ENCODE measurements at regions not wholly inside any gene's neighbourhood (a gene's known extent, or its start where the extent isn't known, plus 50 kb on each side); places are given as distances from the start of the nearest gene placed in this dataset.

DNA sequence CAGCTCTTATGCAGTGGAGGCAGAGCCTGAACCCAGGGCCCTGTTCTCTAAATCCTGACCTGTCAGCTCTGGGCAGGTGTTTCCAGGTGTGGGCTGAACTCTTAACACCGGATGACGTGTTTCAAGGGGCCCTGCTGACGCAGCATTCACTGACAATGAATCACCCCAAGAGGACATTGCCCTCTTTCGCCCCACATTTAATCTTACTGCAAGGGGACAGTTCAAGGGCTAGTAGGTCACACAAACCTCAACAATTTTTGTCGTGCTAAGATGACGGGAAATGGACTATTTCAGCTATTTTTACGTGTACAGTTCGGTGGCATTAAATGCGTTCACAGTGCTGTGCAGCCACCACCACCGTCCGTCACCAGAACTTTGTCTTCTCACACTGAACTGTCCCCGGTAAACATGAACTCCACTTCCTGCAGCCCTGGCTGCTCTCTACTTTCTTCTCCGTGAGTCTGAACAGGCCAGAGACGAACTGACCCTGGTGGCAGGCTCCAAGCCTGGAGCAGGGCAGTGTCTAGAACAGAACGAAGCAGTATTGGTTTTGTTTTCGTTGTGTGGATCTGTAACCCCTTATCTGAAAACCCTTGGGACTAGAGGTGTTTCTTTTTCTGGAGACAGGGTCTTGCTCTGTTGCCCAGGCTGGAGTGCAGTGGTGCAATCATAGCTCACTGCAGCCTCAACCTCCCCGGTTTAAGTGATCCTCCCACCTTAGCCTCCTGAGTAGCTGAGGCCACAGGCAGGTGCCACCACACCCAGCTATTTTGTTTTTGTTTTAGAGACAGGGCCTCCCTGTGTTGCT, 88.4 kb upstream of the CIBAR2 start:
- Histone ChIP-seq H3K27me3 (no peaks in the 10 kb centered on the region), H3K27ac (no peak overlapping the region), H3K4me3 (no peak overlapping the region), H3K4me1 (peaks cover 12 to 32% of the 10 kb centered on the region in 2 donors), H3K36me3 (no peaks in the 10 kb centered on the region), H3K9me3 (no peaks in the 10 kb centered on the region)
- intact Hi-C loops (cut with DNase I; ENCODE audit: low total_unique reads): no loop called here
- TF ChIP-seq POLR2A (IDR thresholded peaks at IDR 0.05): no peak
- TF ChIP-seq, protein P1, sequence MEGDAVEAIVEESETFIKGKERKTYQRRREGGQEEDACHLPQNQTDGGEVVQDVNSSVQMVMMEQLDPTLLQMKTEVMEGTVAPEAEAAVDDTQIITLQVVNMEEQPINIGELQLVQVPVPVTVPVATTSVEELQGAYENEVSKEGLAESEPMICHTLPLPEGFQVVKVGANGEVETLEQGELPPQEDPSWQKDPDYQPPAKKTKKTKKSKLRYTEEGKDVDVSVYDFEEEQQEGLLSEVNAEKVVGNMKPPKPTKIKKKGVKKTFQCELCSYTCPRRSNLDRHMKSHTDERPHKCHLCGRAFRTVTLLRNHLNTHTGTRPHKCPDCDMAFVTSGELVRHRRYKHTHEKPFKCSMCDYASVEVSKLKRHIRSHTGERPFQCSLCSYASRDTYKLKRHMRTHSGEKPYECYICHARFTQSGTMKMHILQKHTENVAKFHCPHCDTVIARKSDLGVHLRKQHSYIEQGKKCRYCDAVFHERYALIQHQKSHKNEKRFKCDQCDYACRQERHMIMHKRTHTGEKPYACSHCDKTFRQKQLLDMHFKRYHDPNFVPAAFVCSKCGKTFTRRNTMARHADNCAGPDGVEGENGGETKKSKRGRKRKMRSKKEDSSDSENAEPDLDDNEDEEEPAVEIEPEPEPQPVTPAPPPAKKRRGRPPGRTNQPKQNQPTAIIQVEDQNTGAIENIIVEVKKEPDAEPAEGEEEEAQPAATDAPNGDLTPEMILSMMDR (IDR thresholded peaks at IDR 0.05): no peak
- DNase-seq: no peak

DNA sequence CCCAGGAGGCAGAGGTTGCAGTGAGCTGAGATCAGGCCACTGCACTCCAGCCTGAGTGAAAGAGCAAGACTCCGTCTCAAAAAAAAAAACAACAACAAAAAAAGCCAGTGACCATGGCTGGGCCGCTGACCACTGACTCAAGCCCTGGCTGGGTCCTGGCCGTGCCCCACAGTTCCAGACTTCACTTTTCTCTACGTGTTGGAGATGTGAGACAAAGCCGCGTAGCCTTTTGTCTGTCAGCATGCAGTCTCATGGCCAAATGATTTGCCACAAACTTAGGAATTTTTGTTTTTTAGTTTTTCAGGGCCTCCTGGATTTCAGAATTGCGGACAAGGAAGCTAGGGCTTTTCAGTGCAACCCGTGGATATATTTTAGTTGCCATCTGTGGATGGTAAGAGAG, 89.3 kb upstream of the CIBAR2 start:
- no peaks in the 10 kb centered on the region for H3K36me3 ChIP-seq
- TF ChIP-seq, protein P1 (IDR thresholded peaks at IDR 0.05): no peak
- no peak for TF ChIP-seq POLR2A (IDR thresholded peaks at IDR 0.05)
- H3K4me1 ChIP-seq: peaks cover 20 to 31% of the 10 kb centered on the region in 2 donors
- no peak for DNase-seq
- intact Hi-C loops (cut with DNase I; ENCODE audit: low total_unique reads): no loop called here
- no peaks in the 10 kb centered on the region for H3K9me3 ChIP-seq
- peak overlapping the region; percentile 68 to 75 for H3K27ac ChIP-seq
- H3K4me3 ChIP-seq: no peak overlapping the region
- H3K27me3 ChIP-seq: no peaks in the 10 kb centered on the region

DNA sequence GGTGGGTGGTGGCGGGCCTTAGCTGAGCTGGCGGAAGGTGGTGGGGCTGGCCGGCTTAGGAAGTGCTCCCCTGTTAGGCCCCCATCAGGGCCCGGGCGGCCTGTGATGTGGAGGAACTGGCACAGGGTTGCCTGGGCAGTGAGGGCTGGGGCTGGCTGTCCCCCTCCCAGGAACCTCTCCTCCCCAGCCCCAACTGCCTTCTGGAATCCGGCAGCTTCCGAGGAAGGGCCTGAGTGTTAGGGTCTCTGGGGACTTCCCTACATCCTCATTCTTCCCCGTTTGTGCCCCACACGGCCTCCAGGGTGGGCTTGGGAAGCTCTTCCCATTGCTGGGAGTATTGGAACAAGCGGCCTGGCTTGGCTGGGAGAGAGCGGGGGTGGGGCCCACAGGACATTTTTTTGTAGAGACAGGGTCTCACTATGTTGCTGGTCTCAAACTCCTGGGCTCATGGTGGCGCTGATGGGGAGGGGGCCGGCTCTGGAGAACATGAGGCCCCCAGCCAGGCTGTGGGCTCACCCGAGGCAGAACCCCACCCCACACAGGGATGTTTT, 89.9 kb upstream of the CIBAR2 start:
- no peak overlapping the region for H3K4me3 ChIP-seq
- H3K27me3 ChIP-seq: no peaks in the 10 kb centered on the region
- peak in 1 of 2 donors; percentile 41 for DNase-seq
- no peaks in the 10 kb centered on the region for H3K9me3 ChIP-seq
- H3K36me3 ChIP-seq: no peaks in the 10 kb centered on the region
- TF ChIP-seq POLR2A (IDR thresholded peaks at IDR 0.05): no peak
- TF ChIP-seq, protein P1 (IDR thresholded peaks at IDR 0.05): no peak
- intact Hi-C loops (cut with DNase I; ENCODE audit: low total_unique reads): no loop called here
- H3K27ac ChIP-seq: peak overlapping the region; percentile 68 to 75
- H3K4me1 ChIP-seq: peaks cover 15 to 31% of the 10 kb centered on the region in 2 donors

DNA sequence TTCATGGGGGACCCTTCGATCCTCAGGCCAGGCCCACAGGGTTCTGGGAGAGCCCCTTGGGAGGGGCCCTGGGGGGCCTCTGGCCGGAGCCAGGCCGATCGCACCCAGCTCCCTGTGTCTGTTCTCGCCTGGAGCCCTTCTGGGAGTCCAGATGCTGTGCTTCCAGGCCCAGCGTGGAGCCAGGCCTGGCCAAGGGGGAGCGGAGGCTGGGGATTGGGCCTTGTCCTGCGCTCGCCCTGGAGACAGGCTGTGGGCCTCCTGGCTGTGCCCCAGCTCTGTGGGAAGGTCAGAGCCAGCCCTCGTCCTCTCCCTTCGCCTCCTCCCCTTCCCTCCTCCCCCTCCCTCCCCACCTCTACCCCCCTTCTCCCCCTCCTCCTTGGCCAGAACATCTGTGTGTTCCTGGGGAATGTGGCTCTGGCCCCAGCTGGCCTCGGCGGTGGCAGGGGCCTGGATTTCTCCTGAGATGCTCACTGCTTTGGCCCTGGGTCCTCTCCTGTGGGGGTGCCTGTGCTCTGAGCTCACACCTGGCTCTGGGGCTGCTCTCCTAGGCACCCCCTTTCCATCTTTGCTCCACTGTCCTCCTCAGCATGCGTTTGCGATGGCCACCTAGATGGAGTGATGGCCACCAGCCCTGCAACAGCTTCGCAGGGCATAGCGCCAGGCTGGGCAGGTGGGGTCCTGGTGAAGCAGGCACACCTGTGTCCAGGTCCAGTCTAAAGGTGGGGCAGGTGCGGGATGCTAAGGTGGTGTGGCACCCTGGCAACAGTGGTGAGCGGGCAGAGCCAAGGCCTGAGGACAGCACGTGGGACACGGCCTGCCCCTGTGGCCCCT, 90.6 kb upstream of the CIBAR2 start:
- intact Hi-C loops (cut with DNase I; ENCODE audit: low total_unique reads): no loop called here

More for the DNA sequence above, 90.6 kb upstream of the CIBAR2 start:
- H3K4me3 ChIP-seq: no peak overlapping the region
- peak overlapping the region; percentile 68 to 75 for H3K27ac ChIP-seq
- no peaks in the 10 kb centered on the region for H3K9me3 ChIP-seq
- peak; percentile 90 to 93 for DNase-seq
- H3K27me3 ChIP-seq: no peaks in the 10 kb centered on the region
- TF ChIP-seq, protein P1 (IDR thresholded peaks at IDR 0.05): no peak
- no peak for TF ChIP-seq POLR2A (IDR thresholded peaks at IDR 0.05)
- peaks cover 9 to 28% of the 10 kb centered on the region in 2 donors for H3K4me1 ChIP-seq
- no peaks in the 10 kb centered on the region for H3K36me3 ChIP-seq

Measured in uterus (tissue), 3 donors.